ENCODE measurements at regions not wholly inside any gene's neighbourhood (a gene's known extent, or its start where the extent isn't known, plus 50 kb on each side); places are given as distances from the start of the nearest gene placed in this dataset.

- no peak for TF ChIP-seq POLR2A (IDR thresholded peaks at IDR 0.05; ENCODE audit: low read depth, low read length)
- TF ChIP-seq POLR2AphosphoS5 (IDR thresholded peaks at IDR 0.05; ENCODE audit: low read depth, low read length): no peak
- TF ChIP-seq SPI1 (IDR thresholded peaks at IDR 0.05; ENCODE audit: low read depth, low read length): no peak
- no peak for TF ChIP-seq TAF1 (IDR thresholded peaks at IDR 0.05; ENCODE audit: low read depth, low read length)
These were observed 195.5 kb downstream of the SLITRK6 start for GRCh38 chr13:85603735-85604134.

All from GM12891 (cell line).